ENCODE measurements at regions not wholly inside any gene's neighbourhood (a gene's known extent, or its start where the extent isn't known, plus 50 kb on each side); places are given as distances from the start of the nearest gene placed in this dataset.

GRCh38 chr2:36277881-36278523 is 77.6 kb upstream of the CRIM1 start:
- Histone ChIP-seq H4K20me1 (ENCODE audit: insufficient read depth, low read length) (no peaks in the 10 kb centered on the region), H3K79me2 (ENCODE audit: insufficient read depth, low read length) (no peaks in the 10 kb centered on the region), H3K4me2 (replicated peaks; ENCODE audit: extremely low read depth, low read length, poor library complexity, severe bottlenecking) (no peak overlapping the region), H3K4me1 (ENCODE audit: control insufficient read depth in 1 of 2, insufficient read depth in 2 of 2, low read length in 2 of 2) (no peaks in the 10 kb centered on the region), H3K27ac (ENCODE audit: low read depth in 1 of 2, low read length in 2 of 2) (no peak overlapping the region), H3K9ac (ENCODE audit: insufficient read depth, low read length, poor library complexity, severe bottlenecking) (no peak overlapping the region), H2AFZ (ENCODE audit: insufficient read depth, low read depth, low read length, poor library complexity, severe bottlenecking) (no peak overlapping the region), H3K9me3 (replicated peaks in 1 of 2; ENCODE audit: control insufficient read depth in 1 of 2, insufficient read depth in 1 of 2, low read length in 2 of 2) (peaks cover 5 to 10% of the 10 kb centered on the region in 2 donors), H3K27me3 (ENCODE audit: control insufficient read depth in 2 of 2, insufficient read depth in 2 of 2, low read length in 2 of 2) (no peaks in the 10 kb centered on the region), H3K4me3 (replicated peaks in 1 of 3; ENCODE audit: low read depth in 2 of 3, low read length in 3 of 3) (no peak overlapping the region), H3K36me3 (replicated peaks in 1 of 2; ENCODE audit: control insufficient read depth in 1 of 2, insufficient read depth in 2 of 2, low read length in 2 of 2) (no peaks in the 10 kb centered on the region)
- peaks cover 6 to 13% (median 8%) of the 10 kb centered on the region in 7 donors for H3K9me3 Mint-ChIP-seq
- no peaks in the 10 kb centered on the region for H3K4me1 Mint-ChIP-seq
- intact Hi-C loops (cut with micrococcal nuclease): no loop called here
- TF ChIP-seq CTCF (IDR thresholded peaks at IDR 0.05): no peak
- DNase-seq: no peak
- H3K27ac Mint-ChIP-seq: no peak overlapping the region
- WGBS (ENCODE audit: insufficient coverage): no CpG with 5 or more reads among the region's 2 CpGs
- no peaks in the 10 kb centered on the region for H3K36me3 Mint-ChIP-seq
- no peak overlapping the region for H3K4me3 Mint-ChIP-seq
- H3K27me3 Mint-ChIP-seq (ENCODE audit: low read depth in 3 of 3): peaks cover 0 to 3% (median 0%) of the 10 kb centered on the region in 3 donors

GRCh38 chr2:36277146-36277808 is 78.3 kb upstream of the CRIM1 start:
- Histone ChIP-seq H3K4me1 (ENCODE audit: control insufficient read depth in 1 of 2, insufficient read depth in 2 of 2, low read length in 2 of 2) (no peaks in the 10 kb centered on the region), H3K4me2 (replicated peaks; ENCODE audit: extremely low read depth, low read length, poor library complexity, severe bottlenecking) (no peak overlapping the region), H3K36me3 (replicated peaks in 1 of 2; ENCODE audit: control insufficient read depth in 1 of 2, insufficient read depth in 2 of 2, low read length in 2 of 2) (no peaks in the 10 kb centered on the region), H3K27me3 (ENCODE audit: control insufficient read depth in 2 of 2, insufficient read depth in 2 of 2, low read length in 2 of 2) (no peaks in the 10 kb centered on the region), H3K4me3 (replicated peaks in 1 of 3; ENCODE audit: low read depth in 2 of 3, low read length in 3 of 3) (no peak overlapping the region), H3K9ac (ENCODE audit: insufficient read depth, low read length, poor library complexity, severe bottlenecking) (no peak overlapping the region), H4K20me1 (ENCODE audit: insufficient read depth, low read length) (no peaks in the 10 kb centered on the region), H3K27ac (ENCODE audit: low read depth in 1 of 2, low read length in 2 of 2) (no peak overlapping the region), H3K9me3 (replicated peaks in 1 of 2; ENCODE audit: control insufficient read depth in 1 of 2, insufficient read depth in 1 of 2, low read length in 2 of 2) (peaks cover under 1 to 10% of the 10 kb centered on the region in 2 donors), H3K79me2 (ENCODE audit: insufficient read depth, low read length) (no peaks in the 10 kb centered on the region), H2AFZ (ENCODE audit: insufficient read depth, low read depth, low read length, poor library complexity, severe bottlenecking) (no peak overlapping the region)
- H3K4me3 Mint-ChIP-seq: no peak overlapping the region
- WGBS (ENCODE audit: insufficient coverage): 80% methylated on average over 1 of the region's 3 CpGs
- H3K36me3 Mint-ChIP-seq: no peaks in the 10 kb centered on the region
- peaks cover 0 to 3% (median 0%) of the 10 kb centered on the region in 3 donors for H3K27me3 Mint-ChIP-seq (ENCODE audit: low read depth in 3 of 3)
- H3K27ac Mint-ChIP-seq: no peak overlapping the region
- TF ChIP-seq CTCF (IDR thresholded peaks at IDR 0.05): no peak
- H3K4me1 Mint-ChIP-seq: no peaks in the 10 kb centered on the region
- DNase-seq: no peak
- H3K9me3 Mint-ChIP-seq: peaks cover 4 to 12% (median 8%) of the 10 kb centered on the region in 7 donors
- intact Hi-C loops (cut with micrococcal nuclease): no loop called here

Measured in CD14-positive monocyte (primary cell).